H9 (cell line): ENCODE measurements at regions not wholly inside any gene's neighbourhood (a gene's known extent, or its start where the extent isn't known, plus 50 kb on each side); places are given as distances from the start of the nearest gene placed in this dataset.

Source experiments
- DNase-seq: peaks from one replicate; pipeline ENCODE4 v3.0.0-alpha.2; 2017
- H2AFZ ChIP-seq: one replicate; pipeline ENCODE4 v1.6.1; 2013; ENCODE audit warnings: mild to moderate bottlenecking, low read length, control low read depth, moderate library complexity
- H2AK5ac ChIP-seq: 2 replicates; pipeline ENCODE4 v1.6.1; 2013; ENCODE audit warnings: low read length, control low read depth, mixed read lengths; ENCODE audit not compliant: insufficient read length
- H2BK120ac ChIP-seq: one replicate; pipeline ENCODE4 v1.6.1; 2013; ENCODE audit warnings: low read depth, mild to moderate bottlenecking, low read length, control low read depth, inconsistent platforms; ENCODE audit not compliant: poor library complexity, severe bottlenecking
- H2BK12ac ChIP-seq: 2 replicates; pipeline ENCODE4 v1.6.1; 2013; ENCODE audit warnings: low read length, control low read depth, mixed read lengths, low read depth; ENCODE audit not compliant: insufficient read length
- H2BK15ac ChIP-seq: 2 replicates; pipeline ENCODE4 v1.6.1; 2013; ENCODE audit warnings: low read depth, low read length, control low read depth
- H2BK20ac ChIP-seq: one replicate; pipeline ENCODE4 v1.6.1; 2013; ENCODE audit warnings: low read depth, mild to moderate bottlenecking, low read length, control low read depth, inconsistent platforms; ENCODE audit not compliant: poor library complexity, severe bottlenecking
- H2BK5ac ChIP-seq: 2 replicates; pipeline ENCODE4 v1.6.1; 2013; ENCODE audit warnings: low read length, control low read depth, mixed read lengths; ENCODE audit not compliant: insufficient read length
- H3K14ac ChIP-seq: 2 replicates; pipeline ENCODE4 v1.6.1; 2013; ENCODE audit warnings: low read length, control low read depth; ENCODE audit not compliant: insufficient read depth
- H3K18ac ChIP-seq: 2 replicates; pipeline ENCODE4 v1.6.1; 2013; ENCODE audit warnings: low read depth, mild to moderate bottlenecking, mixed read lengths, low read length, control low read depth; ENCODE audit not compliant: insufficient read length
- H3K23ac ChIP-seq: 2 replicates; pipeline ENCODE4 v1.6.1; 2013; ENCODE audit warnings: low read length, control low read depth, mixed read lengths, low read depth; ENCODE audit not compliant: insufficient read length
- H3K23me2 ChIP-seq: 2 replicates; pipeline ENCODE4 v1.6.1; 2013; ENCODE audit warnings: low read depth, mild to moderate bottlenecking, mixed read lengths, low read length, control low read depth; ENCODE audit not compliant: insufficient read length, poor library complexity, severe bottlenecking
- H3K27ac ChIP-seq: 2 replicates; pipeline ENCODE4 v1.5.1; 2013; ENCODE audit warnings: low read length, control low read depth, mixed read lengths, low read depth; ENCODE audit not compliant: insufficient read length
- H3K27me3 ChIP-seq: 2 replicates; pipeline ENCODE4 v1.6.1; 2013; ENCODE audit warnings: low read length, control low read depth, inconsistent platforms; ENCODE audit not compliant: insufficient read depth
- H3K4ac ChIP-seq: 2 replicates; pipeline ENCODE4 v1.6.1; 2013; ENCODE audit warnings: low read depth, mild to moderate bottlenecking, control low read depth, inconsistent platforms, low read length, moderate library complexity
- H3K4me1 ChIP-seq: 2 replicates; pipeline ENCODE4 v1.6.1; 2013; ENCODE audit warnings: low read length, control low read depth, inconsistent platforms; ENCODE audit not compliant: insufficient read depth
- H3K4me2 ChIP-seq: 2 replicates; pipeline ENCODE4 v1.6.1; 2013; ENCODE audit warnings: low read length, control low read depth, mixed read lengths; ENCODE audit not compliant: insufficient read length, insufficient read depth
- H3K56ac ChIP-seq: 2 replicates; pipeline ENCODE4 v1.6.1; 2013; ENCODE audit warnings: low read depth, mild to moderate bottlenecking, mixed read lengths, low read length, control low read depth; ENCODE audit not compliant: insufficient read length
- H3K79me1 ChIP-seq: 2 replicates; pipeline ENCODE4 v1.6.1; 2013; ENCODE audit warnings: low read depth, mild to moderate bottlenecking, moderate library complexity, low read length, control low read depth, inconsistent platforms; ENCODE audit not compliant: insufficient read depth, poor library complexity, severe bottlenecking
- H3K79me2 ChIP-seq: 2 replicates; pipeline ENCODE4 v1.6.1; 2013; ENCODE audit warnings: low read length, control low read depth, inconsistent platforms; ENCODE audit not compliant: insufficient read depth
- H3K9ac ChIP-seq: 2 replicates; pipeline ENCODE4 v1.6.1; 2013; ENCODE audit warnings: low read length, control low read depth, mixed read lengths; ENCODE audit not compliant: insufficient read length; ENCODE audit errors: extremely low read depth
- H3K9me3 ChIP-seq: one replicate; pipeline ENCODE4 v1.6.1; 2013; ENCODE audit warnings: low read depth, low read length, inconsistent platforms; ENCODE audit not compliant: control insufficient read depth
- H3T11ph ChIP-seq: one replicate; pipeline ENCODE4 v1.6.1; 2013; ENCODE audit warnings: mild to moderate bottlenecking, low read length, control low read depth, inconsistent platforms
- H4K20me1 ChIP-seq: one replicate; pipeline ENCODE4 v1.6.1; 2013; ENCODE audit not compliant: control insufficient read depth, insufficient read length, insufficient read depth
- H4K5ac ChIP-seq: 2 replicates; pipeline ENCODE4 v1.6.1; 2013; ENCODE audit warnings: low read depth, mild to moderate bottlenecking, mixed read lengths, low read length, control low read depth; ENCODE audit not compliant: insufficient read length
- H4K8ac ChIP-seq: replicated peaks from 2 replicates; pipeline ENCODE4 v1.6.1; 2013; ENCODE audit warnings: low read length, control low read depth, mixed read lengths, low read depth; ENCODE audit not compliant: insufficient read length
- H4K91ac ChIP-seq: 2 replicates; pipeline ENCODE4 v1.6.1; 2013; ENCODE audit warnings: low read depth, mild to moderate bottlenecking, moderate library complexity, mixed read lengths, low read length, control low read depth; ENCODE audit not compliant: insufficient read length
- H3K27ac Mint-ChIP-seq, 3 experiments: 2 replicates in 2 of 3; 3 replicates in 1 of 3; pipeline ENCODE4 v1.8.0; 2020 to 2021; ENCODE audit warnings: mixed read lengths in 3 of 3, mild to moderate bottlenecking in 1 of 3, moderate library complexity in 1 of 3
- H3K27me3 Mint-ChIP-seq: 2 replicates; pipeline ENCODE4 v1.8.0; 2021; ENCODE audit warnings: low read depth, mild to moderate bottlenecking, moderate library complexity, mixed read lengths
- H3K36me3 Mint-ChIP-seq, 3 experiments: 2 replicates in 2 of 3; 3 replicates in 1 of 3; pipeline ENCODE4 v1.8.0; 2020 to 2021; ENCODE audit warnings: low read depth in 3 of 3, mixed read lengths in 3 of 3; ENCODE audit not compliant: insufficient read depth in 1 of 3
- H3K4me1 Mint-ChIP-seq, 2 experiments: 2 replicates each; pipeline ENCODE4 v1.8.0; 2020; ENCODE audit warnings: mixed read lengths in 2 of 2
- H3K4me3 Mint-ChIP-seq, 2 experiments: 2 replicates in 1 of 2; 3 replicates in 1 of 2; pipeline ENCODE4 v1.8.0; 2020 to 2021; ENCODE audit warnings: mild to moderate bottlenecking in 2 of 2, mixed read lengths in 2 of 2, moderate library complexity in 1 of 2
- H3K9me3 Mint-ChIP-seq, 2 experiments: 2 replicates in 1 of 2; 3 replicates in 1 of 2; pipeline ENCODE4 v1.8.0; 2020; ENCODE audit warnings: mild to moderate bottlenecking in 2 of 2, mixed read lengths in 2 of 2, moderate library complexity in 1 of 2
- CTCF ChIP-seq: fragments of 200-600 bp; sonication (generic); conservative IDR thresholded peaks from 3 replicates; pipeline ENCODE4 v1.8.0; 2021; ENCODE audit warnings: antibody characterized with exemption, mild to moderate bottlenecking
- WGBS: extraction: QIAGEN DNeasy Blood & Tissue Kit; methylation state at CpG from one replicate; pipeline ENCODE4 v1.1.7; 2013; ENCODE audit warnings: missing lambda C conversion rate, low lambda C conversion rate, mixed read lengths; ENCODE audit not compliant: insufficient read length; ENCODE audit errors: extremely low coverage; 5-methylcytosine and 5-hydroxymethylcytosine counted together

DNA sequence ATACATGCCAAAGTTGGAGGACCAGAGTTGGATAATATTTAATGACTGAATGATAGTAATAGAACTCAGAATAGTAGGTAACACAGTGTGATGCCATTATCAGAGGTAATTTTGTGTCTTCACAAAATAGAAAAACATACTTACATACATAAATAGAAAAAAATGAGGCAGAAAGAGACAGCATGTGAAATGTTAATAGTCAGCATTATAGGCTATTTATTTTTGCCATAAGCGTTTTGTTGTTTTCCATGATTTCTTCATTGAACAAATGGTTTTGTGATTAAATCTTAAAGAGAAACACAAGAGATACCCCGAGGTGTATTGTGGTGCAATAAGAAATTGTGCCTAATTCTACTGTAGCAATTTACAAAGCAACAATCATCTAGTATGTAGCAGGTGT, 626.3 kb downstream of the KCNJ2 start:
- no peak for DNase-seq
- TF ChIP-seq CTCF = no peak
- no peaks in the 10 kb centered on the region for H4K20me1 ChIP-seq
- no peak overlapping the region for H2BK5ac ChIP-seq
- H3K4me1 ChIP-seq = no peaks in the 10 kb centered on the region
- H3K23ac ChIP-seq = no peak overlapping the region
- no peaks in the 10 kb centered on the region for H3K9me3 ChIP-seq
- no peak overlapping the region for H3K27ac Mint-ChIP-seq
- no peak overlapping the region for H4K5ac ChIP-seq
- no peak overlapping the region for H3K9ac ChIP-seq
- H3K4me3 Mint-ChIP-seq = no peak overlapping the region
- no peak overlapping the region for H2BK12ac ChIP-seq
- H2AK5ac ChIP-seq = no peak overlapping the region
- H3K79me1 ChIP-seq = no peaks in the 10 kb centered on the region
- no peak overlapping the region for H3T11ph ChIP-seq
- H3K79me2 ChIP-seq = no peaks in the 10 kb centered on the region
- peaks cover 16 to 17% of the 10 kb centered on the region in 2 experiments for H3K4me1 Mint-ChIP-seq
- H4K8ac ChIP-seq = no peak overlapping the region
- H2AFZ ChIP-seq = no peak overlapping the region
- H3K27me3 Mint-ChIP-seq = no peaks in the 10 kb centered on the region
- H3K4me2 ChIP-seq = no peak overlapping the region
- H3K14ac ChIP-seq = no peak overlapping the region
- no peaks in the 10 kb centered on the region for H3K23me2 ChIP-seq
- no peak overlapping the region for H2BK120ac ChIP-seq
- H2BK15ac ChIP-seq = no peak overlapping the region
- H3K36me3 Mint-ChIP-seq = no peaks in the 10 kb centered on the region
- H3K9me3 Mint-ChIP-seq = peaks cover 2 to 3% of the 10 kb centered on the region in 2 experiments; a peak in 2 of 5 replicates
- WGBS = no CpG with 5 or more reads among the region's 2 CpGs
- H4K91ac ChIP-seq = no peak overlapping the region
- H3K4ac ChIP-seq = no peak overlapping the region
- no peak overlapping the region for H2BK20ac ChIP-seq
- H3K27me3 ChIP-seq = no peaks in the 10 kb centered on the region
- no peak overlapping the region for H3K27ac ChIP-seq
- no peak overlapping the region for H3K18ac ChIP-seq
- no peak overlapping the region for H3K56ac ChIP-seq
